H1 (cell line): ENCODE measurements at regions not wholly inside any gene's neighbourhood (a gene's known extent, or its start where the extent isn't known, plus 50 kb on each side); places are given as distances from the start of the nearest gene placed in this dataset.

ENCODE experiments used
- JUND ChIP-seq: IDR thresholded peaks from 2 replicates; pipeline ENCODE4 v1.6.1; 2011; ENCODE audit warnings: mild to moderate bottlenecking, improper control_type of control experiment, low read length
- KDM4A ChIP-seq: IDR thresholded peaks from one replicate; pipeline ENCODE4 v1.7.1; 2012; ENCODE audit warnings: low read depth, mild to moderate bottlenecking, moderate library complexity, low read length, inconsistent platforms; ENCODE audit not compliant: severe bottlenecking

- TF ChIP-seq JUND (no peak), KDM4A (no peak)
- TF ChIP-seq, all 59 proteins: peak for 0
Measured at GRCh38 chr20:50287512-50287911, 96.9 kb downstream of the CEBPB start (continued).
